HG02970 (cell line): ENCODE measurements at regions not wholly inside any gene's neighbourhood (a gene's known extent, or its start where the extent isn't known, plus 50 kb on each side); places are given as distances from the start of the nearest gene placed in this dataset.

Experiments used
- ATAC-seq: cut with Tn5 transposase; IDR thresholded peaks from one replicate; pipeline ENCODE4 v1.9.1; 2021; ENCODE audit warnings: mild to moderate bottlenecking, moderate library complexity, moderate number of reproducible peaks; ENCODE audit not compliant: unreplicated experiment, low FRiP score

DNA sequence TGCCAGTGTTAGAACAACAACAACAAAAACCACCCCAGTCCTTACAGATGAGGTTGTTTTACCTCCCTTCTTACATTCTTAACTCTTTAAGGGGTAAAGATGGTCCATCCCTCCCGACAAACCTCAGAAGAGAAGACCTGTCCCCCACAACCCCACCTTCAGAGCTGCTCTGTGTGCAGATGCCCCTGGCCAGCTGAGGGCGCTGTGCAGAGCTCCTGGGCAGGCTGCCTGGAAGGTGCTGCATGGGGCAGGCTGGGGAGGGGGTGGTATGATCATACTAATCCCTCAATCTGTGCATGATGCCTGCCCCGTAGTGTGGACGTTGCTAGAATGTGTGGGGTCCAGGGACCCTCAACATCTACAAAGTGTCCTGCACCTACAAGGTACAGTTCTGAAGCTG is 387.1 kb downstream of the INHBA start:
- ATAC-seq: no peak

DNA sequence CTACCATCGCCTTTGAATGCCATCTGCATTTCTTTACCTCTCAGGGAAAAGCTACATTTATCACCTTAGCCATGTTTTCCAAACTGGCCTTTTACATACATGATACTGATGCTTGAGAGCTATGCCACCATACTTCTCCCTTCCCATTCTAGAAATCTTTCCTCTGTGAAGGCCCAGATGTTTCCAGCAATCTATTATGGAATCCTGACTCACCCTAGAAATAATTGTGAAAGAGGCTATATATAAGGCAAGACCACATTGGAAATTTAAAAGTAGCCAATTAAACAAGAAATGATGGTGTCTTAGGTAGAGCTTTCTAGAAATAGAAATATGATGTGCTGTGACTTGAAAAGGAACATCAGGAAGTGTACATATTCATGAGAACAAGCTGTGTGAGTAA is 389.7 kb downstream of the INHBA start:
- no peak for ATAC-seq

- no peak for ATAC-seq
Measured at GRCh38 chr7:41312235-41312634, 390.7 kb downstream of the INHBA start.

DNA sequence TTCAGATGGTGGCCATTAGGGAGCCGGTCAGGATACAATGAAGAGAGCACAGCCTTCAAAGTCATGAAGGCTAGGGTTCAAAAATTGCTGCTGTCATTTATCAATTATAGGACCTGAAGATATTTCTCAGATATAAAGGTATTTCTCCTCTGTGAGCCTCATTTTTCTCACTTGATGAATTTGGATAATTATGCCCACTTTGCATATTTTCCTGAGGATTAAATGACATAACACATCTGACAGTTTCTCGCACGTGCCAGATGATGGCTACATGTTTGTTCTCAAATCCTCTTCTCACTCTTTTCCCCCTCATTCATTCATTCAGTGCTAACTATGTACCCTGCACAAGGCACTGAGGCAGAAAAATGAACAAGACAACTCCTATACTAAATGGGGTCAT is 391.6 kb downstream of the INHBA start:
- ATAC-seq: no peak

GRCh38 chr7:41306486-41306885 is 396.4 kb downstream of the INHBA start:
- ATAC-seq: no peak

DNA sequence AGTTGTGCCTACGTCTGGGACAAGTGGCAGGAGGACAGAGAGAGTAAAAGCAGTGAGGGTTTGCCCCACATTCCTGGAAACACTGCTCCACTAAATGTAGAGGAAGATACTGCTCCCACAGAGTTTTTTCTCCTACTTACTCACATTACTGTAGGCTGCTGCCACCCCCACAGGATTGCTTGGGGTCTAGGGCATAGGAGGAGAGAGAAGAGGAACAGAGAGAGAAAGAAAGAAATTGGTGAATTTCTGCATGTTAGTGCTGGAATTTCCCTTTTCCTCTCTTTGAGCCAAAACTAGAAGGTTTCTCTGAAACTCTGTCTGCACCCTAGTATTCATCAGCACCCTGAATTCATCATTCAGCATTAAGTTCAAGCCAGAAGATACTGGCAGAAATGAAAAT is 397.9 kb downstream of the INHBA start:
- no peak for ATAC-seq

DNA sequence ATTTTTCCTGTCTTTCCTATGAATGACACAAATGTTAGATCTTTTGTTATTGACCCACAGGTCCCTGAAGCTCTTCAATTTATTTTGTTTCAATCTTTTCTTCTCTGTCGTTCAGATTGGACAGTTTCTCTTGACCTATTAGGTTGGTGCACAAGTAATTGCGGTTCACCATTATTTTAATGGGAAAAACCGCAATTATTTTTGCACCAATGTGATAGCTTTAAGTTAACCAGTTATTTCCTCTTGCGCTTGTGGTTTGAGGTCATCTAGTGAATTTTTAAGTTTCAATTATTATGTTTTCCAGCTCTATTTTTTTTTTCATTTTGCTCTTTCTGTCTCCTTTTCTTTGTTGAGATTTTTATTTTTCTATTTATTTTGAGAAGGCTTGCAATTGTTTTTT is 399.2 kb downstream of the INHBA start:
- ATAC-seq: no peak

- no peak for ATAC-seq
Measured at GRCh38 chr7:41298409-41298808, 404.5 kb downstream of the INHBA start.

DNA sequence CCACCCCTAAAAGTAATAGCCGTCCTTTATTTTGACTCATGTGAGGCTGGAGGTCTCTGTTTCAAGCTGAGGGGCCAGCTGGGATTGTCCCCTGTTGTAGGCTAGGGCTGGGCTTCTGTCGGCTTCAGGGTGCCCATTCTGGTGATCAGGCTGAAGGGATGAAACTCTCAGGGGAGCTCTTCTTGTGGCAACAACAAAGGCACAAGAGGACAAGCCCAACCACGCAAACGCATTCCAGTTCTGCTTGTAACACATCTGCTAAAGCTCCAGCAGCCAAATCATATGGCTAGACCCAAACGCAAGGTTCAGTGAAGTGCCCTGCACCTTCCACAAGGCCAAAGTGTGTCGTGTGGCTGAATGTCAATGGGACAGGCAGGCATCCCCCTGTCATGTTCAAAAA is 405.7 kb downstream of the INHBA start:
- no peak for ATAC-seq

DNA sequence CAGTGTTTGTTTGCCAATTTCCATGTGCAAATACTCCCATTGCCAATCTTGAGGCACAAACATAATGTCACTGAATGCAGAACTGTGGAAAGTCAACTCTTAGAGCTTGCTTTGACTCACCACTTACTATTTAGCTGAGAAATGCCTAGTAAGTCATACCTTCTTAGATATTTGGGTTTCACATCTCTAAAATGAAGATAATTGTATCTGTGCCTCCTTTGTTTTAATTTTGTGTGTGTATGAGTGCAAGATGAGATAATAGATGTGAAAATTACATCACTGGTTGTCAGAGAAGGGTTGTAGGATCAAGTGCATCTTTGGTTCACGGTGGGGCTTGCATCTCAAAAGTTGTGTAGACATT is 407.5 kb downstream of the INHBA start:
- ATAC-seq: no peak

DNA sequence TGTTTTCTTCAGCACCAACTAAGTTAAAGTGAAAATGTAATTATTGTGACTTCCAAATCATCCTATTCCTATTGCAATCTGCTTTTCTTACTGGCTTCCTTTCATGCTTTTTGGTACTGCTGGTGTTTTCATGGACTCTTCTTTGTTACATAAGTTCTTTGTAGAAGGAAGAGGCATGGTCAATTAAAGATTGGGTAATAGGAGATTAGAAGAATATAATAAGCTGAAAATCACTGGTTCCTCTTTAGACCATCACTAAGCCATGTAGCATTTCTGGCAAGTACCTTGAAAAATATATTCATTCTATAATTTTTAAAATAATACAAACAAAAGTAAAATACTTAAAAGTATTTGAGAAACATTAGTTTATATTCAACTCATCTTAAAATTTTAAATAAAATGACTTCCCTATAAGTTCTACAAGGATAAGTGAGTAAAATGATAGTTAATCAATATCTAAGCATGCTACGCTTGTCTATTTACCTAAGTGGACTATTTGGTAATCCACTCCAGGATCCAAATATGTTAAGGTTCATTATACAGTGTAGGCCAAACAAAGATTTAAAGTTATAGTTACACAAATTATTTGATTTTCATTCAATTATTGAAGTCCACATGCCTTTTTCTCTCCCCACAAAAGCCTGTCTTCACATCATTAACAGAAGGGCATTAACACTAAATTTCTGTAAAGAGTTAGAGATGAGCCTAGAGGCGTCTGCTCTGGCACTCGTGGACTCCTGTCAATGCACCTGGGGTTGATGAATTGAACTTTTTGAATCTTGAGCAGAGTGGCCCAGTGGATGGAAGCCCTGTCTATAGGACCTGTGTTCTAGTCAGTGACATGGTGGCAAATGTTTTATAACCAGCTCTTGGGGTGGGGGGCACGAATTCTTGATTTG is 408.1 kb downstream of the INHBA start:
- ATAC-seq: no peak

GRCh38 chr7:41292487-41292886 is 410.4 kb downstream of the INHBA start:
- no peak for ATAC-seq

DNA sequence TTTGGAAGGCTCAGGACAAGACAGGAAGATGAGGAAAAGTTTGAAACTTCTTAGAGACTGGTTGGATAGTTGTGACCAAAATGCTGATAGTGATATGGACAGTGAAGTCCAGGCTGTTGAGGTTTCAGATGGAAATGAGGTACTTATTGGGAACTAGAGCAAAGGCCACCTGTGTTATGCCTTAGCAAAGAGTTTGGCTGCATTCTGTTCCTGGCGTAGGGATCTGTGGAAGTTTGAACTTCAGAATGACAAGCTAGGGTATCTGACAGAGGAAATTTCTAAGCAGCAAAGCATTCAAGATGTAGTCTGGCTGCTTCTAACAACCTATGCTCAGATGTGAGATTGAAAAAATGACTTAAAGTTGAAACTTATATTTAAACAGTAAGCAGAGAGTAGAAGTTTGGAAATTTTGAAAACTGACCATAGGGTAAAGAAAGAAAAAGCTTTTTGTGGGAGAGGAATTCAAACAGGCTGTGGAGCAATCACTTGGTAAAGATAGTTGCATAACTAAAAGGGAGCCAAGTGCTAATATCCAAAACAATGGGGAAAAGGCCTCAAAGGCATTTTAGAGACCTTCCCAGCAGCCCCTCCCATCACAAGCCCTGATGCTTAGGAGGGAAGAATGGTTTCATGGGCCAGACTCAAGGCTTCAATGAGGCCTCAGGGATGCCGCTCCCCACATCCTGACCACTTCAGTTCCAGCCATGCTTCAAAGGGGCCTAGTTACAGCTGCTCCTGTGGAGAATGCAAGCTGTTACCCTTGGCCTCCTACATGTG is 415.1 kb downstream of the INHBA start:
- no peak for ATAC-seq

DNA sequence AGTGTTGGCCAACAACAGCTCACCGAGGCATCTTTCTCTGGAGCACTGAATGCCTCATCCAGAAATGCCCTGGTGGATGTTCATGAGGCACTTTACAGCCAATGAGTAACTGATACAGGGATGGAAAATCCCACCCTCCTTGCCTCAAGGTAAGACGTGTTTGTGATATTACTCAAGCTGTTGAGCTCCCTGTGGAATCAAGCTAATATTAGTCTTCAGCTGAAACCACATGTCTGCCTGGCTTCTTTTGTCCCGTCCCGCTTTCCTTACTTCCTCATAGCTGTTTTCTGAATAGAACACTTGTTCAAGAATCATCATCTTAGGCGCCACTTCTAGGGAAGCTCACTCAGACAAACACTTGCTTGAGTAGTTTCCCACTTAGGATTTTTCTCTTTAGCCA is 422.4 kb downstream of the INHBA start:
- ATAC-seq: no peak

DNA sequence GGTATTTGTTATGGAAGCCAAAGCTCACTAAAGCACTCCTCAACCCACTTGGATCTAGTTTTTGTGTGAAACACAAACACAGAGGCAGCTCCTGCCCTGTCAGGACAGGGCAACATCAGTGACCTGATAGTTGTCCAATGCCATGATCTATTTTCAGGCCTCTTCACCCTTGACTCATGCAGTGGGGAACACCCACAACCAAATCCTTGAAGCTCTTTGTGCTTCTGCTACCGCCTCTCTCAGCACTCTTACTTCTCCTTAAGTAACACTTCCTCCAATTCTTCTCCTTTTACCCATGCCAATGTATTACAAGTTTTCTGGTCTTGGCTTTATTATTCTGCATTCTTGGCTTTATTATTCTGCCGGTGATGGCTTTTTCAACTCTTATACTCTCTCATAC is 425.3 kb downstream of the INHBA start:
- ATAC-seq: no peak

DNA sequence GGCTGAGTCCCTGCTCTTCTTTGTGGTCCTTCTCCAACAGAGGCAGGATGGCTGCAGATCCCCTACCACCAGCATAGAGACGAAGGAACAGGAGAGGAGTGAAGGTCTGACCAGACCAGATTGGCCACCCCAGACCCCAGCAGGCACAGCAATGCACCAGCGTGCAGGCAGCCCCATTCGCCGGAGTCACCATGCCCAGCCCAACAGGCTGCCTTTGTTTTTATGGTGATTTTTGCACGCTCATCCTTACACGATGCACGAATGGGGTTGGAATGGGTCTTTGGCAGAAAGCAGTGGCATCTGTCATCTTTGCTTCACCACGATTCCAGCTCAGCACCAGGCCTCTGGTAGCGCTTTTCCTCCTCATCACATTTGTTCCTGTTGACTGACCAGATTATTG is 427.6 kb downstream of the INHBA start:
- ATAC-seq: no peak

- no peak for ATAC-seq
Measured at GRCh38 chr7:41274179-41274578, 428.7 kb downstream of the INHBA start.

GRCh38 chr7:41272664-41273063 is 430.2 kb downstream of the INHBA start:
- ATAC-seq: no peak

DNA sequence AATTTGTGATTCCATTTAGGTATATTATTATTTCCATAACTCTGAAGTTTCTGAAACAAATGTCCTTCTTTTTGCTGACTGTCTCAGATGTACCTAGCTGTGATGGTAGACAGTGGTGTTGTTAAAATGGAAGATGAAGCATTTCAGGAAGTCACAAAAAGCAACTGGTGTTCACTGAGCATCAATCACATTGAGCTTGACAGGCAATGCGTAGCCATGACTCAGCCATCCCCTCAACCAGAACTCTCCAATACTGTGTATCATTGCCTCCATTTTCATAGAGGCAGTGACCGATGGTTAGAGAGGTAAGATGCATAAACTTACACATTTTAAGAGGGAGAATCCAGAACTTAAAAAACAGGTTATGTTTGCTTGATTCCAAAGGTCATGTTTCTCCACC is 434.0 kb downstream of the INHBA start:
- no peak for ATAC-seq

- ATAC-seq: no peak
Measured at GRCh38 chr7:41261080-41261479, 441.8 kb downstream of the INHBA start.

DNA sequence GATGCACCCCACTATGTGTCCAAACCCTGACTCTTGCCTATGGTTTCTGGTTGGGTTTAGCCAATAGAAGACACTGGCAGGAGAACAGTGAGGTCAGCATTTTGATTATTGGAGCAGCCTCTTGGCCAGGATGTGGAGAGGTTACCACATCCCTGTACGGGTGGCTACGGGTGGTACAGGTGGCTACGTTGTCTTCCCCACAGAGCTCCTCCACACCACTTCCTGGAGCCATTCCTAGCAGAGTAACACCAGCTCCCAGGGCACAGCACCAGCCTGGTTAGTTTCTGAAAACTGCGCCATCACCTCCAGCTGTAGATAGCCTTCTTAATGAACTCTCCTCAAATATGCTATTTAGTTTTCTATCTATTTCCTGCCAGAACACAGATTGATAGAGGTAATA is 445.2 kb downstream of the INHBA start:
- no peak for ATAC-seq
